ENCODE measurements at regions not wholly inside any gene's neighbourhood (a gene's known extent, or its start where the extent isn't known, plus 50 kb on each side); places are given as distances from the start of the nearest gene placed in this dataset.

DNA sequence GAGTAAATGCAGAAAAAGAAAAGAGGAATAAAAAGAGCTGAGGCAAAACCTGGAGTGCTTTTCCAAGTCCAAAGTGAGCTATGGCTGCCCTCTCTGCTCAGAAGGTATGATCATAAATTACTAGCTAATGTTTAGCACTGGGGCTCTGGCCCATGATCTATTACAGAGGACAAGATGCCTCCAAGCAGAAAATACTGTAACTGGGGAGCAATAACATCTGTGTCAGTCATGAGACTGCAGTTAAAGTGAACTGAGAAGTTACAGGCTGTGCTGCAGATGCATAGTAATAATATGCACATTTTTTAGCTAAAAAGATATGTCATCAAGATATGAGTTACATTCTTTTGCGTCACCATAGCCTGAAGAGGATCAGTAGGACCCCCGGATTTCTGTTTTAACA, 209.4 kb upstream of the RBBP8 start:
- TF ChIP-seq, protein P1, sequence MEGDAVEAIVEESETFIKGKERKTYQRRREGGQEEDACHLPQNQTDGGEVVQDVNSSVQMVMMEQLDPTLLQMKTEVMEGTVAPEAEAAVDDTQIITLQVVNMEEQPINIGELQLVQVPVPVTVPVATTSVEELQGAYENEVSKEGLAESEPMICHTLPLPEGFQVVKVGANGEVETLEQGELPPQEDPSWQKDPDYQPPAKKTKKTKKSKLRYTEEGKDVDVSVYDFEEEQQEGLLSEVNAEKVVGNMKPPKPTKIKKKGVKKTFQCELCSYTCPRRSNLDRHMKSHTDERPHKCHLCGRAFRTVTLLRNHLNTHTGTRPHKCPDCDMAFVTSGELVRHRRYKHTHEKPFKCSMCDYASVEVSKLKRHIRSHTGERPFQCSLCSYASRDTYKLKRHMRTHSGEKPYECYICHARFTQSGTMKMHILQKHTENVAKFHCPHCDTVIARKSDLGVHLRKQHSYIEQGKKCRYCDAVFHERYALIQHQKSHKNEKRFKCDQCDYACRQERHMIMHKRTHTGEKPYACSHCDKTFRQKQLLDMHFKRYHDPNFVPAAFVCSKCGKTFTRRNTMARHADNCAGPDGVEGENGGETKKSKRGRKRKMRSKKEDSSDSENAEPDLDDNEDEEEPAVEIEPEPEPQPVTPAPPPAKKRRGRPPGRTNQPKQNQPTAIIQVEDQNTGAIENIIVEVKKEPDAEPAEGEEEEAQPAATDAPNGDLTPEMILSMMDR (IDR thresholded peaks at IDR 0.05), result no peak
- TF ChIP-seq POLR2AphosphoS5 (IDR thresholded peaks at IDR 0.05), result no peak

All from prostate gland (tissue), 2 donors.